GM21526 (cell line): ENCODE measurements at regions not wholly inside any gene's neighbourhood (a gene's known extent, or its start where the extent isn't known, plus 50 kb on each side); places are given as distances from the start of the nearest gene placed in this dataset.

Experiments
- ATAC-seq: cut with Tn5 transposase; IDR thresholded peaks from one replicate; pipeline ENCODE4 v1.9.1; 2021; ENCODE audit warnings: moderate library complexity; ENCODE audit not compliant: unreplicated experiment, low FRiP score

- no peak for ATAC-seq
Measured at GRCh38 chr20:40427026-40427425, 262.0 kb downstream of the MAFB start.

- no peak for ATAC-seq
Measured at GRCh38 chr20:40424695-40425094, 264.3 kb downstream of the MAFB start.

GRCh38 chr20:40422656-40423055, 266.4 kb downstream of the MAFB start:
- ATAC-seq, result no peak

- ATAC-seq, result no peak
Measured at GRCh38 chr20:40416274-40416673, 272.8 kb downstream of the MAFB start.

GRCh38 chr20:40414843-40415615, 274.0 kb downstream of the MAFB start:
- no peak for ATAC-seq

- ATAC-seq, result no peak
Measured at GRCh38 chr20:40410028-40410427, 279.0 kb downstream of the MAFB start.

GRCh38 chr20:40397467-40397866, 291.6 kb downstream of the MAFB start:
- ATAC-seq, result no peak

GRCh38 chr20:40393197-40394079, 295.6 kb downstream of the MAFB start:
- ATAC-seq, result no peak

- no peak for ATAC-seq
Measured at GRCh38 chr20:40390654-40391053, 298.4 kb downstream of the MAFB start.

GRCh38 chr20:40370800-40371199, 318.2 kb downstream of the MAFB start:
- ATAC-seq, result no peak

- no peak for ATAC-seq
Measured at GRCh38 chr20:40368876-40369275, 320.2 kb downstream of the MAFB start.

GRCh38 chr20:40361916-40362315, 327.1 kb downstream of the MAFB start:
- no peak for ATAC-seq

GRCh38 chr20:40359131-40359912, 329.7 kb downstream of the MAFB start:
- ATAC-seq, result no peak

GRCh38 chr20:40354880-40355279, 334.2 kb downstream of the MAFB start:
- no peak for ATAC-seq

- ATAC-seq, result no peak
Measured at GRCh38 chr20:40343390-40343789, 345.6 kb downstream of the MAFB start.

GRCh38 chr20:40341561-40341960, 347.5 kb downstream of the MAFB start:
- ATAC-seq, result no peak

GRCh38 chr20:40339661-40340449, 349.2 kb downstream of the MAFB start:
- ATAC-seq, result no peak

- ATAC-seq, result no peak
Measured at GRCh38 chr20:40336533-40336932, 352.5 kb downstream of the MAFB start.

- no peak for ATAC-seq
Measured at GRCh38 chr20:40335901-40336351, 353.1 kb downstream of the MAFB start.

- ATAC-seq, result no peak
Measured at GRCh38 chr20:40335437-40335836, 353.6 kb downstream of the MAFB start.
